HepG2 (cell line): ENCODE measurements at regions not wholly inside any gene's neighbourhood (a gene's known extent, or its start where the extent isn't known, plus 50 kb on each side); places are given as distances from the start of the nearest gene placed in this dataset.

Experiments
- ATAC-seq: fragments of 200-7000 bp; cut with Tn5 transposase; 3 replicates; pipeline ENCODE4 v1.9.1; 2020; ENCODE audit warnings: mild to moderate bottlenecking, moderate library complexity
- BruUV-seq: library from RNA; stranded (reverse); fragments of 400-500 nt; replicated peaks from 2 replicates; lab custom pipeline; 2021; lab: Mats Ljungman, UMichigan
- CTCF ChIA-PET: fragments of 300-600 bp; formaldehyde crosslinking; extraction: SDS; loops from one replicate; lab custom pipeline; 2021; ENCODE audit warnings: low total read pairs, inconsistent platforms, low intra/inter-chr PET ratio; lab: Yijun Ruan, JAX
- POLR2A ChIA-PET: fragments of 350-600 bp; sonication (Branson Sonifier 250); formaldehyde crosslinking; loops from one replicate; lab custom pipeline; 2020; ENCODE audit warnings: antibody characterized with exemption, inconsistent platforms; lab: Yijun Ruan, JAX
- DNase-seq: peaks from one replicate; pipeline ENCODE4 v3.0.0-alpha.2; 2015; ENCODE audit warnings: low spot score
- FAIRE-seq: peaks from 3 replicates; lab custom pipeline; 2011; peaks lifted over from hg19 to GRCh38; lab: Jason Lieb, UNC
- H2AFZ ChIP-seq: one replicate; pipeline ENCODE4 v1.6.1; 2011; ENCODE audit warnings: low read length, inconsistent platforms
- H3K27ac ChIP-seq: fragments of 300-600 bp; 3 replicates; pipeline ENCODE4 v1.8.0; 2011; ENCODE audit warnings: mixed run types, mild to moderate bottlenecking, mixed read lengths, low read length, inconsistent platforms; ENCODE audit not compliant: insufficient read depth; ENCODE audit errors: extremely low read length
- H3K27me3 ChIP-seq, 2 experiments: fragments of 200-600 bp in 1 of 2; 2 replicates in 1 of 2; 3 replicates in 1 of 2; pipeline versions ENCODE4 v1.6.0 to v1.8.0; 2011; ENCODE audit warnings: low read length in 2 of 2, mild to moderate bottlenecking in 2 of 2, moderate library complexity in 2 of 2, inconsistent platforms in 1 of 2; ENCODE audit not compliant: insufficient read depth in 2 of 2, control insufficient read depth in 1 of 2
- H3K36me3 ChIP-seq, 2 experiments: fragments of 200-600 bp in 1 of 2; replicated peaks in 1 of 2; 2 replicates in 1 of 2; 3 replicates in 1 of 2; pipeline versions ENCODE4 v1.5.1 to v1.8.0; 2011; ENCODE audit warnings: low read length in 2 of 2, inconsistent platforms in 1 of 2; ENCODE audit not compliant: insufficient read depth in 2 of 2, control insufficient read depth in 1 of 2
- H3K4me1 ChIP-seq: 2 replicates; pipeline ENCODE4 v1.5.1; 2012; ENCODE audit warnings: low read length, inconsistent platforms; ENCODE audit not compliant: insufficient read depth
- H3K4me2 ChIP-seq: 2 replicates; pipeline ENCODE4 v1.6.0; 2011; ENCODE audit warnings: low read depth, low read length, inconsistent platforms
- H3K4me3 ChIP-seq, 3 experiments: fragments of 200-600 bp in 1 of 3; sonication (generic), shearing (Covaris generic) in 1 of 3; replicated peaks in 1 of 3; 2 replicates each; pipeline ENCODE4 v1.5.1; 2011 to 2016; ENCODE audit warnings: low read length in 3 of 3, inconsistent platforms in 2 of 3, low read depth in 2 of 3, mild to moderate bottlenecking in 2 of 3, control low read depth in 1 of 3, mixed read lengths in 1 of 3; ENCODE audit not compliant: insufficient read depth in 1 of 3
- H3K79me2 ChIP-seq: one replicate; pipeline ENCODE4 v1.6.1; 2011; ENCODE audit warnings: low read length, inconsistent platforms; ENCODE audit not compliant: insufficient read depth
- H3K9ac ChIP-seq: 2 replicates; pipeline ENCODE4 v1.6.0; 2011; ENCODE audit warnings: mild to moderate bottlenecking, low read depth, low read length, inconsistent platforms; ENCODE audit not compliant: insufficient read depth
- H3K9me3 ChIP-seq: 2 replicates; pipeline ENCODE4 v1.5.1; 2012; ENCODE audit warnings: mild to moderate bottlenecking, low read length
- H4K20me1 ChIP-seq: 2 replicates; pipeline ENCODE4 v1.6.0; 2011; ENCODE audit warnings: inconsistent platforms, mild to moderate bottlenecking, low read length, moderate library complexity; ENCODE audit not compliant: insufficient read depth
- KDM4B ChIP-seq: sonication (generic); formaldehyde crosslinking; IDR thresholded peaks from 2 replicates; pipeline ENCODE4 v1.4.0; 2020; ENCODE audit warnings: missing genetic modification reagents
- KLF13 ChIP-seq: sonication (generic); formaldehyde crosslinking; IDR thresholded peaks from 2 replicates; pipeline ENCODE4 v1.4.0; 2020; ENCODE audit warnings: mild to moderate bottlenecking, missing genetic modification reagents
- PRMT3 ChIP-seq: sonication (generic); formaldehyde crosslinking; IDR thresholded peaks from 2 replicates; pipeline ENCODE4 v1.8.1; 2022; ENCODE audit warnings: low read depth, mild to moderate bottlenecking, moderate library complexity, missing genetic modification reagents, borderline replicate concordance
- RFX3 ChIP-seq: IDR thresholded peaks from 2 replicates; pipeline ENCODE4 v1.6.1; 2016; ENCODE audit warnings: missing biosample characterization, missing genetic modification reagents
- ZNF446 ChIP-seq: sonication (generic); formaldehyde crosslinking; IDR thresholded peaks from 2 replicates; pipeline ENCODE4 v1.5.0; 2020; ENCODE audit warnings: mild to moderate bottlenecking, missing genetic modification reagents
- ZNF556 ChIP-seq: sonication (generic); formaldehyde crosslinking; IDR thresholded peaks from 2 replicates; pipeline ENCODE4 v1.4.0; 2020; ENCODE audit warnings: mild to moderate bottlenecking, missing genetic modification reagents, borderline replicate concordance
- ZNF605 ChIP-seq: sonication (generic); formaldehyde crosslinking; IDR thresholded peaks from 2 replicates; pipeline ENCODE4 v1.8.0; 2022; ENCODE audit warnings: mild to moderate bottlenecking, missing genetic modification reagents
- WGBS: methylation state at CpG from one replicate; pipeline ENCODE4 v1.1.6; 2017; ENCODE audit warnings: low lambda C conversion rate; 5-methylcytosine and 5-hydroxymethylcytosine counted together
- in situ Hi-C: cut with HindIII; loops from 2 replicates; pipeline ENCODE4 v1.10.0; 2017; ENCODE audit warnings: low pct_unique_long_range_greater_than_20kb; ENCODE audit not compliant: extremely low pct_ligation_motif_present
- intact Hi-C: fragments of 100-400 bp; cut with micrococcal nuclease; formaldehyde crosslinking; loops from one replicate; pipeline ENCODE4 v1.10.0; 2022; ENCODE audit not compliant: unreplicated experiment
- TF ChIP-seq, protein P1 (sequence below): sonication (generic); formaldehyde crosslinking; IDR thresholded peaks from 2 replicates; pipeline ENCODE4 v1.5.1; 2020; ENCODE audit warnings: mild to moderate bottlenecking, moderate library complexity, missing genetic modification reagents
- TF ChIP-seq, protein P2 (sequence below): sonication (generic); formaldehyde crosslinking; IDR thresholded peaks from 2 replicates; pipeline ENCODE4 v1.8.0; 2022; ENCODE audit warnings: mild to moderate bottlenecking, missing genetic modification reagents, borderline replicate concordance
- TF ChIP-seq, protein P3 (sequence below): sonication (generic); formaldehyde crosslinking; IDR thresholded peaks from 2 replicates; pipeline ENCODE4 v1.5.0; 2020; ENCODE audit warnings: missing genetic modification reagents
- TF ChIP-seq, protein P4 (sequence below): sonication (generic); formaldehyde crosslinking; IDR thresholded peaks from 2 replicates; pipeline ENCODE4 v1.8.0; 2022; ENCODE audit warnings: mild to moderate bottlenecking, missing genetic modification reagents

DNA sequence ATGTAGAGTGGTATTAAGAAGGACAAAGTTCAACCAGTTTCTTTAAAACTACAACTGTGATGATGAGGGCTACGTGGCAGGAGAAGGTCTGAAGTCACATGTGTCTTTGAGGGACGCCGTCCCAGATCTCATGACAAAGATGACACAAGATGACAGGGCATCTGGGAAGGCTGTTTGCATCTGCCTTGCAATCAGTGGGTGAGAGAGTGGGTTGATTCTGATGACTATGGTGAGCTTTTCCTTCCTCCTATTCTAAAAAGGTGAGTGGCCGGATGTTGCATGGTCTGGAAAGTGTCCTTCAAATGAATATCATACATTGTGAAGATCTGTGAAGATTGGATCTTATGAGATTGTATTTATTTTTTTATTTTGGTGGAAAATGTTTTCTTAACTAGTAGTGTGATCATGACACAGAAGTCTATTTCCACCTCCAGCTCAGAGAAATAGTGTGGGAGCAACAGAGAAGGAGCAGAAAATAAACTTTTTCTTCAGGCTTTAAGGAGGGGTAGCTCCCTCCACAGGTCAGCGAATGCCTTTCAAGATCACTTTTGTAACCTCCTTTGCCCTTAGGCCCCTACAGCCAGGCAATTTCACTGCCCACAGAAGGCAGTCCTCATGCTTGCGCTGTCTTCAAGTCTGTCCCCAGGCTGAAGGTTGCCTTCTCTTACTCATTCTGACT is 76.0 kb upstream of the ATF3 start:
- in situ Hi-C loops = no loop called here

More for the DNA sequence above, 76.0 kb upstream of the ATF3 start:
- H4K20me1 ChIP-seq = no peaks in the 10 kb centered on the region
- peaks cover 11% of the 10 kb centered on the region for H3K9me3 ChIP-seq
- TF ChIP-seq RFX3 (CRISPR knock-in tag) (no peak), KDM4B (CRISPR knock-in tag) (no peak), ZNF446 (CRISPR knock-in tag) (no peak), ZNF556 (CRISPR knock-in tag) (no peak), PRMT3 (no peak), ZNF605 (CRISPR knock-in tag) (no peak), KLF13 (CRISPR knock-in tag) (no peak)
- TF ChIP-seq, protein P1, sequence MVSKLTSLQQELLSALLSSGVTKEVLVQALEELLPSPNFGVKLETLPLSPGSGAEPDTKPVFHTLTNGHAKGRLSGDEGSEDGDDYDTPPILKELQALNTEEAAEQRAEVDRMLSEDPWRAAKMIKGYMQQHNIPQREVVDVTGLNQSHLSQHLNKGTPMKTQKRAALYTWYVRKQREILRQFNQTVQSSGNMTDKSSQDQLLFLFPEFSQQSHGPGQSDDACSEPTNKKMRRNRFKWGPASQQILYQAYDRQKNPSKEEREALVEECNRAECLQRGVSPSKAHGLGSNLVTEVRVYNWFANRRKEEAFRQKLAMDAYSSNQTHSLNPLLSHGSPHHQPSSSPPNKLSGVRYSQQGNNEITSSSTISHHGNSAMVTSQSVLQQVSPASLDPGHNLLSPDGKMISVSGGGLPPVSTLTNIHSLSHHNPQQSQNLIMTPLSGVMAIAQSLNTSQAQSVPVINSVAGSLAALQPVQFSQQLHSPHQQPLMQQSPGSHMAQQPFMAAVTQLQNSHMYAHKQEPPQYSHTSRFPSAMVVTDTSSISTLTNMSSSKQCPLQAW (CRISPR knock-in tag) = no peak
- TF ChIP-seq, protein P2, sequence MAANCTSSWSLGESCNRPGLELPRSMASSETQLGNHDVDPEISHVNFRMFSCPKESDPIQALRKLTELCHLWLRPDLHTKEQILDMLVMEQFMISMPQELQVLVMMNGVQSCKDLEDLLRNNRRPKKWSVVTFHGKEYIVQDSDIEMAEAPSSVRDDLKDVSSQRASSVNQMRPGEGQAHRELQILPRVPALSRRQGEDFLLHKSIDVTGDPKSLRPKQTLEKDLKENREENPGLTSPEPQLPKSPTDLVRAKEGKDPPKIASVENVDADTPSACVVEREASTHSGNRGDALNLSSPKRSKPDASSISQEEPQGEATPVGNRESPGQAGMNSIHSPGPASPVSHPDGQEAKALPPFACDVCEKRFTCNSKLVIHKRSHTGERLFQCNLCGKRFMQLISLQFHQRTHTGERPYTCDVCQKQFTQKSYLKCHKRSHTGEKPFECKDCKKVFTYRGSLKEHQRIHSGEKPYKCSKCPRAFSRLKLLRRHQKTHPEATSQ (CRISPR knock-in tag) = no peak
- TF ChIP-seq, protein P3, sequence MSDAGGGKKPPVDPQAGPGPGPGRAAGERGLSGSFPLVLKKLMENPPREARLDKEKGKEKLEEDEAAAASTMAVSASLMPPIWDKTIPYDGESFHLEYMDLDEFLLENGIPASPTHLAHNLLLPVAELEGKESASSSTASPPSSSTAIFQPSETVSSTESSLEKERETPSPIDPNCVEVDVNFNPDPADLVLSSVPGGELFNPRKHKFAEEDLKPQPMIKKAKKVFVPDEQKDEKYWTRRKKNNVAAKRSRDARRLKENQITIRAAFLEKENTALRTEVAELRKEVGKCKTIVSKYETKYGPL = no peak
- TF ChIP-seq, protein P4, sequence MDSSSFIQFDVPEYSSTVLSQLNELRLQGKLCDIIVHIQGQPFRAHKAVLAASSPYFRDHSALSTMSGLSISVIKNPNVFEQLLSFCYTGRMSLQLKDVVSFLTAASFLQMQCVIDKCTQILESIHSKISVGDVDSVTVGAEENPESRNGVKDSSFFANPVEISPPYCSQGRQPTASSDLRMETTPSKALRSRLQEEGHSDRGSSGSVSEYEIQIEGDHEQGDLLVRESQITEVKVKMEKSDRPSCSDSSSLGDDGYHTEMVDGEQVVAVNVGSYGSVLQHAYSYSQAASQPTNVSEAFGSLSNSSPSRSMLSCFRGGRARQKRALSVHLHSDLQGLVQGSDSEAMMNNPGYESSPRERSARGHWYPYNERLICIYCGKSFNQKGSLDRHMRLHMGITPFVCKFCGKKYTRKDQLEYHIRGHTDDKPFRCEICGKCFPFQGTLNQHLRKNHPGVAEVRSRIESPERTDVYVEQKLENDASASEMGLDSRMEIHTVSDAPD (CRISPR knock-in tag) = no peak
- intact Hi-C loops = no loop called here
- no peak overlapping the region for H2AFZ ChIP-seq
- no peak overlapping the region for H3K4me3 ChIP-seq
- no peak for ATAC-seq
- H3K4me2 ChIP-seq = no peak overlapping the region
- 34% methylated on average over 6 of the region's 6 CpGs for WGBS
- FAIRE-seq = no peak
- H3K36me3 ChIP-seq = no peaks in the 10 kb centered on the region
- no peak overlapping the region for H3K27ac ChIP-seq
- no peaks in the 10 kb centered on the region for H3K4me1 ChIP-seq
- no TSS peak for BruUV-seq
- CTCF ChIA-PET = no interaction called here
- H3K9ac ChIP-seq = no peak overlapping the region
- no peaks in the 10 kb centered on the region for H3K79me2 ChIP-seq
- peaks cover 0 to under 1% of the 10 kb centered on the region in 2 experiments; a peak in 2 of 5 replicates for H3K27me3 ChIP-seq
- DNase-seq = no peak
- POLR2A ChIA-PET = no interaction called here
